NCI-H510A treated with DMSO at 0.1 percent for 48 hours (cell line): ENCODE measurements at regions not wholly inside any gene's neighbourhood (a gene's known extent, or its start where the extent isn't known, plus 50 kb on each side); places are given as distances from the start of the nearest gene placed in this dataset.
"Not testable (repeated sequence)": the region's sequence is repeated elsewhere in the genome, so short reads cannot be mapped to it uniquely, and the experiment has no call there.

Experiments used
- DNase-seq: peaks from one replicate; lab custom pipeline; 2025; lab: John Stamatoyannopoulos, UW

GRCh38 chr2:146477383-146477782, 1367.4 kb upstream of the ACVR2A start:
- DNase-seq, result no peak

- no peak for DNase-seq
Observed at GRCh38 chr2:146468578-146468977, 1376.3 kb upstream of the ACVR2A start.

DNA sequence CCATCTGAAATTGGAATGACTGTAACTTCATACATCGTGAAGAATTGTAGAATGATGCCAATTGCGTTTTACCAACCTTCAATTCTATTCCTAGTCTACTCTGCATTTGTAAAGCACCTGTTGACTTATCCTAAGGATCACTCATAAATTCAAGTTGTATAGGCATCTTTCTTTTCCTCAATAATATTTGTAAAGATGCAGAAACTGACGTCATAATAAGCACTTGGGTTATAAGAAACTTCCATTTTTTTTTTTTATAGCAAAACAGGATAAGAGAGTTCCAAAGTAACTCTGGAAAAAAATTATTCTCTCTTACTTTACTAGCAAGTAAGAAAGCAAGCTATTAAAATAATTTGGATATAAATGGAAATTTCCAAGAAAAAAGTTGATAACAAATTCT, 1377.4 kb upstream of the ACVR2A start:
- DNase-seq, result no peak

DNA sequence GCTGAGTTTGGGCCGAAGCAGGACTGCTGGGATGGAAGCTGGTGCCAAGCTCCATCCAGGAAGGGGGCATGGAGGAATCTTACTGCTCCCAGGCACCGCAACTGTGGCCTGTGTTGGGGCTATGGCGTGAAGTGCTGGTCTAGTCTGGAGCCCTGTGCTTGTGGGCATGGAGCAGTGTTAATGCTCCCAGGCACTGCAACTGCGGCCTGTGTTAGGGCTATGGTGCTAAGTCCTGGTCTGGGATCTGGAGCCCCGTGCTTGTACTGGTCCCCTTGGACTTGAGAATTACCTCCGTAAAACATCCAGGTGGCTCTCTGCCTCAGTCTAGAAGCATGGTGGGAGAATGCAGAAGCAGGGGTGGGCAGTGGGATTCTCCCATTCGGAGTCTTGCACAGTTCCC, 1379.4 kb upstream of the ACVR2A start:
- DNase-seq, result no peak

DNA sequence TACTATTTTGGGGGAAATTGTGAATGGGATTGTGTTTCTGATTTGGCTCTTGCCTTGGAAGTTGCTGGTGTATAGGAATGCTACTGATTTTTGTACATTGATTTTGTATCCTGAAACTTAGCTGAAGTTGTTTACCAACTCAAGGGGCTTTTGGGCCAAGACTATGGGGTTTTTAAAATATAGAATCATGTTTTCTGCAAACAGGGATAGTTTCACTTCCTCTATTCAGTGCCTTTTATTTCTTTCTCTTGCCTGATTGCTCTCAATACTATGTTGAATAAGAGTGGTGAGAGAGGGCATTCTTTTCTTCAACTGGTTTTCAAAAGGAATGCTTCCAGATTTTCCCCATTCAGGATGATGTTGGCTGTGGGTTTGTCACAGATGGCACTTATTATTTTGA, 1383.8 kb upstream of the ACVR2A start:
- no peak for DNase-seq

GRCh38 chr2:146458585-146458984, 1386.2 kb upstream of the ACVR2A start:
- no peak for DNase-seq

GRCh38 chr2:146457221-146457620, 1387.6 kb upstream of the ACVR2A start:
- no peak for DNase-seq

GRCh38 chr2:146455325-146455724, 1389.5 kb upstream of the ACVR2A start:
- no peak for DNase-seq

DNA sequence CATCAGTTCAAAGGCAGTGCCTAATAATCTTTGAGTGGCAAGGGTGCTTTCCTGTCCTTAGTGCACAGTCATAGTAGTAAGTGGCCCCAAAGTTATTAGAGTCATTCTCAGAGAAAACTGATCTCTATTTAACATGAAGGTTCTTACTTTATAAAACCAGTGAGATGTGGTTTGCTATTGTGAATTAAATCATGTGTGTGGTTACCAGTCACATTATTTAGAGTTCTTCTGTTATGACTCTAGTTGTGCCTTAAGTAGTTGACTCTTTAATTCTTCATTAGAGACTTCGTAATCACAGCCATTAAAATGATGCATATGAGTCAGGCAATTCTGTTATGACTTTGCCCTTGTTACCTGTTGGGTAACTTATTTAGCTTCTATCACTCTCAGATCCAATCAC, 1392.9 kb upstream of the ACVR2A start:
- DNase-seq, result no peak

- DNase-seq, result no peak
Observed at GRCh38 chr2:146450131-146450530, 1394.7 kb upstream of the ACVR2A start.

DNA sequence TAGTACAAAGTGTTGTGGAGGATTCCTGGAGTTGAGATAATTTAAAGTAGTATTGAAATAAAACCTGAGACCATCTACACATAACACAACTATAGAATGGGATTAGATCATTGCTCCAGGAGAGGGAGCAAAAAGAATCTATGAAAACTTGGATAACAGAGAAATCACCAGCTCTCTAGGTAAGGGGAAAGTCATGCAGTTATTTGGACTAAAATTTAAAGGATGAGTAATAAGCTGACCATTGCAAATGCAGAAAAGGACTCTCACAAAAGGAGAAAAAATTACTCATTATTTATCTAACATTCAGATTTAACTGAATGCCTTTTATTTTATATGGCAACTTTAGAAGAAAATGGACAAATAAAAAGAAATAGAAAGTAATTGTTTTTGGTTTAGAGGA, 1399.8 kb upstream of the ACVR2A start:
- DNase-seq, result no peak

GRCh38 chr2:146444085-146444484, 1400.7 kb upstream of the ACVR2A start:
- no peak for DNase-seq

GRCh38 chr2:146438246-146438645, 1406.6 kb upstream of the ACVR2A start:
- no peak for DNase-seq

DNA sequence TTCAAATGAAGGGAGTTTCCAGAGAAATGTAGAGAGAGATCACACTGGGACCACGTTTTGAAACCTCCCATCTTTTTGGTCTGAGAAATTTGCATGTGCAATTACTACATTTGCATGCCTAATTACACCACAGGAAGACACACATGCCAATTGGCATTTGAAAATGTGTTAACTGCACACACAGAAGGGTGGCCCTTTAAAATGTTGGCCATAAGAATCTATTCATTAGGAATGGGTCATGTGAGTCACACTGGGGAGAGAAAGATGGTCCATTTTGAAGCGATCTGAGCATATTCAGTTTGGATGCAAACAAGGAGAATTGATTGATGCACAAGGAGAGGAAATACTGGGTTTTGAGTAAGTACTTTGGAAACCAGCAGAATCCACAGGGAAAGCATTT, 1407.1 kb upstream of the ACVR2A start:
- DNase-seq, result no peak

DNA sequence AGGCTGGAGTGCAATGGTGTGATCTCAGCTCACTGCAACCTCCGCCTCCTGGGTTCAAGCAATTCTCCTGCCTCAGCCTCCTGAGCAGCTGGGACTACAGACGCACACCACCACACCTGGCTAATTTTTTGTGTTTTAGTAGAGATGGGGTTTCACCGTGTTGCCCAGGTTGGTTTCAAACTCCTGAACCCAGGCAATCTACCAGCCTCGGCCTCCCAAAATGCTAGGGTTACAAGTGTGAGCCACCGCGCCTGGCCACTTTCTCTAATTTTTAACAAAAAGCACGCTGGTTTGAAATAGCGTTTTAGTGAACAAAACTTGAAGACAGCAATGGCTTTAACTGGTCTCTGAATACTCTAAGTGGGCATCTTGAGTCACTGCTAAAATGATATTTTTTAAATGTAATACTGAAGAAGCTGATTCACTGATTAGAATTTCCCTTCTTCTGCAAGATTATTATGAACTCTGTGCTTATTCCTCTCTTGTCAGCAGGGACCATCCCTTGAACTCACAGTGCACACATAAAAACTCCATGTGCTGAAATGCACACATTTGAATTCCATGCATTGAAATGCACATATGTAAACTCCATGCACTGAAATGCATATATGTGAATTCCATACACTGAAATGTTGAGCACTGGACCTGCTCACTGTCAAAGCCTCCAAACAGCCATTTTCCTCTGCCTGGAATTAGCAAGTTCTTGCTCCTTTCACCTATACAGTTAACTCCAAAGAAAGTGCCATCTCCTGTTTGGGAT, 1411.5 kb upstream of the ACVR2A start:
- no peak for DNase-seq

GRCh38 chr2:146429366-146429765, 1415.5 kb upstream of the ACVR2A start:
- DNase-seq, result no peak

DNA sequence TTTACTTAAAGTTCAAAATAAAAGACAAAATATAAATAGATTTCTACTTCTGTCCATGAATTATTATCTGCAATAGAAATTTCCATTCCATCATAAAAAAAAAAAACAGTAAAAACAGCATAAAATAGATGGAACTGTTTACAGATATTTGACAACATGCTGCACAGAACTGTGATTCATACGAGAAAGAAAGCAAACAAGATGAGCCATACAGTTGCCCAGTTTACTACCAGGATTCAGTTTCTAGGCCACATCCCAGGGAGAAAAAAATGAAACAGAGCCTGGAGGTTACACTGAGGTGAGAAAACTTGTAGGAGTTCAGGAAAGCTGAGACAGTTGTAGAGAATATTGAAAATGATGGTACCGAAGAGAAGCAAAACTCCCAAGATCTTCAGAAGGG, 1426.9 kb upstream of the ACVR2A start:
- DNase-seq, result no peak

GRCh38 chr2:146415291-146415690, 1429.5 kb upstream of the ACVR2A start:
- peak; percentile 23 for DNase-seq

GRCh38 chr2:146414456-146414855, 1430.4 kb upstream of the ACVR2A start:
- peak; percentile 46 for DNase-seq

GRCh38 chr2:146413086-146413610, 1431.7 kb upstream of the ACVR2A start:
- DNase-seq, result no peak

- DNase-seq, result no peak
Observed at GRCh38 chr2:146412625-146413024, 1432.2 kb upstream of the ACVR2A start.

GRCh38 chr2:146405402-146406309, 1439.2 kb upstream of the ACVR2A start:
- DNase-seq, result peak; percentile 32

GRCh38 chr2:146403546-146404160, 1441.2 kb upstream of the ACVR2A start:
- not testable (repeated sequence) for DNase-seq
